NCI-H146 treated with DMSO at 0.1 percent for 48 hours (cell line): ENCODE measurements at regions not wholly inside any gene's neighbourhood (a gene's known extent, or its start where the extent isn't known, plus 50 kb on each side); places are given as distances from the start of the nearest gene placed in this dataset.

Experiments used
- DNase-seq: peaks from one replicate; lab custom pipeline; 2025; ENCODE audit not compliant: unreplicated experiment; lab: John Stamatoyannopoulos, UW

GRCh38 chr1:224486801-224487583 lies 52.4 kb upstream of the WDR26 start:
- DNase-seq = no peak

- no peak for DNase-seq
Observed at GRCh38 chr1:224488806-224489499, 54.4 kb upstream of the WDR26 start.

GRCh38 chr1:224489534-224490365 lies 55.2 kb upstream of the WDR26 start:
- no peak for DNase-seq

- no peak for DNase-seq
Observed at GRCh38 chr1:224490549-224491537, 56.2 kb upstream of the WDR26 start.

- DNase-seq = no peak
Observed at GRCh38 chr1:224492015-224492414, 57.4 kb upstream of the WDR26 start.

GRCh38 chr1:224492632-224493031 lies 58.0 kb upstream of the WDR26 start:
- no peak for DNase-seq

- peak; percentile 80 for DNase-seq
Observed at GRCh38 chr1:224493269-224493668, 58.7 kb upstream of the WDR26 start.

- DNase-seq = no peak
Observed at GRCh38 chr1:224494343-224494742, 59.7 kb upstream of the WDR26 start.

- no peak for DNase-seq
Observed at GRCh38 chr1:224495866-224496265, 61.3 kb upstream of the WDR26 start.

- no peak for DNase-seq
Observed at GRCh38 chr1:224496826-224497225, 62.2 kb upstream of the WDR26 start.

- DNase-seq = no peak
Observed at GRCh38 chr1:224497714-224498573, 63.3 kb upstream of the WDR26 start.

GRCh38 chr1:224498574-224499170 lies 64.1 kb upstream of the WDR26 start:
- DNase-seq = no peak

- DNase-seq = no peak
Observed at GRCh38 chr1:224499204-224499603, 64.6 kb upstream of the WDR26 start.

GRCh38 chr1:224500796-224501195 lies 66.2 kb upstream of the WDR26 start:
- no peak for DNase-seq

- no peak for DNase-seq
Observed at GRCh38 chr1:224501836-224502235, 67.2 kb upstream of the WDR26 start.

GRCh38 chr1:224502459-224503160 lies 68.0 kb upstream of the WDR26 start:
- peak; percentile 93 for DNase-seq

- peak; percentile 85 for DNase-seq
Observed at GRCh38 chr1:224503161-224504118, 68.8 kb upstream of the WDR26 start.
